A549 (cell line): ENCODE measurements at regions not wholly inside any gene's neighbourhood (a gene's known extent, or its start where the extent isn't known, plus 50 kb on each side); places are given as distances from the start of the nearest gene placed in this dataset.

Experiments used
- ATAC-seq, 2 experiments: fragments of 200-7000 bp in 1 of 2; fragments of >200 bp in 1 of 2; cut with Nextera tagmentation in 1 of 2; cut with Tn5 transposase in 1 of 2; 3 replicates each; pipeline versions ENCODE4 v1.8.0 to v1.9.1; 2018 to 2020; ENCODE audit warnings: mild to moderate bottlenecking in 1 of 2, moderate library complexity in 1 of 2
- CTCF ChIA-PET: fragments of 300-600 bp; sonication (Branson Sonifier 250); formaldehyde crosslinking; extraction: SDS; loops from one replicate; lab custom pipeline; 2021; ENCODE audit warnings: antibody characterized with exemption, inconsistent platforms; lab: Yijun Ruan, JAX
- POLR2A ChIA-PET: fragments of 350-600 bp; formaldehyde crosslinking; extraction: SDS; loops from one replicate; lab custom pipeline; 2021; ENCODE audit warnings: antibody characterized with exemption, inconsistent platforms; lab: Yijun Ruan, JAX
- DNase-seq, 2 experiments: peaks; one replicate each; pipeline versions ENCODE4 v3.0.0 to v3.0.0-alpha.2; 2011 to 2016; ENCODE audit warnings: low read depth in 1 of 2, low spot score in 1 of 2
- FAIRE-seq: peaks from 2 replicates; lab custom pipeline; 2011; peaks lifted over from hg19 to GRCh38; lab: Jason Lieb, UNC
- H3K27ac ChIP-seq, 2 experiments: fragments of >200 bp; sonication (Bioruptor Twin); formaldehyde crosslinking; 3 replicates each; pipeline ENCODE4 v1.5.1; 2016 to 2017
- H3K4me1 ChIP-seq: fragments of >200 bp; sonication (Bioruptor Twin); formaldehyde crosslinking; 3 replicates; pipeline ENCODE4 v1.6.1; 2016
- H3K4me2 ChIP-seq: fragments of >200 bp; sonication (Bioruptor Twin); formaldehyde crosslinking; 3 replicates; pipeline ENCODE4 v1.6.1; 2016
- H3K4me3 ChIP-seq: fragments of >200 bp; sonication (Bioruptor Twin); formaldehyde crosslinking; 3 replicates; pipeline ENCODE4 v1.5.1; 2016
- H3K9me3 ChIP-seq: fragments of >200 bp; sonication (Bioruptor Twin); formaldehyde crosslinking; 3 replicates; pipeline ENCODE4 v1.6.1; 2016
- ATOH8 ChIP-seq: fragments of 250-450 bp; sonication (Bioruptor Pico); IDR thresholded peaks from 2 replicates; pipeline ENCODE4 v1.5.0; 2020; ENCODE audit warnings: low read depth, mild to moderate bottlenecking, moderate library complexity
- CEBPB ChIP-seq, 2 experiments: fragments of >200 bp in 1 of 2; sonication (Bioruptor Twin) in 1 of 2; formaldehyde crosslinking in 1 of 2; IDR thresholded peaks; 2 replicates each; pipeline ENCODE4 v1.6.1; 2012 to 2016
- CHD4 ChIP-seq: fragments of 200-600 bp; sonication (generic); IDR thresholded peaks from 2 replicates; pipeline ENCODE4 v1.6.1; 2016; ENCODE audit warnings: antibody characterized with exemption, mild to moderate bottlenecking, borderline replicate concordance
- CTCF ChIP-seq: fragments of >200 bp; sonication (Bioruptor Twin); formaldehyde crosslinking; IDR thresholded peaks from 3 replicates; pipeline ENCODE4 v1.5.1; 2016
- E2F6 ChIP-seq: IDR thresholded peaks from 2 replicates; pipeline ENCODE4 v1.6.1; 2012; ENCODE audit warnings: low read depth, borderline replicate concordance
- EHF ChIP-seq: fragments of 250-450 bp; sonication (Bioruptor Pico); IDR thresholded peaks from 2 replicates; pipeline ENCODE4 v1.5.0; 2020; ENCODE audit warnings: mild to moderate bottlenecking
- EP300 ChIP-seq, 2 experiments: fragments of >200 bp; sonication (Bioruptor Twin); formaldehyde crosslinking; IDR thresholded peaks; 2 replicates in 1 of 2; 3 replicates in 1 of 2; pipeline ENCODE4 v1.6.1; 2016 to 2017
- FOSL2 ChIP-seq, 2 experiments: fragments of 450-650 bp in 1 of 2; fragments of >200 bp in 1 of 2; sonication (Bioruptor Twin) in 1 of 2; formaldehyde crosslinking; IDR thresholded peaks; 2 replicates each; pipeline versions ENCODE4 v1.5.0 to v1.6.1; 2016 to 2020; ENCODE audit warnings: mild to moderate bottlenecking in 1 of 2, moderate library complexity in 1 of 2
- HEYL ChIP-seq: fragments of 250-450 bp; sonication (Bioruptor Pico); IDR thresholded peaks from 2 replicates; pipeline ENCODE4 v1.8.0; 2021; ENCODE audit warnings: mild to moderate bottlenecking, moderate library complexity
- HMGXB4 ChIP-seq: fragments of 250-450 bp; sonication (Bioruptor Pico); IDR thresholded peaks from 2 replicates; pipeline ENCODE4 v1.5.0; 2021; ENCODE audit warnings: mild to moderate bottlenecking, moderate library complexity, borderline replicate concordance
- HOXA7 ChIP-seq: fragments of 250-450 bp; sonication (Bioruptor Pico); IDR thresholded peaks from 2 replicates; pipeline ENCODE4 v1.5.0; 2020; ENCODE audit warnings: mild to moderate bottlenecking, moderate library complexity
- HOXB5 ChIP-seq: fragments of 250-450 bp; sonication (Bioruptor Pico); IDR thresholded peaks from 2 replicates; pipeline ENCODE4 v1.5.0; 2020; ENCODE audit warnings: mild to moderate bottlenecking, moderate library complexity
- JUNB ChIP-seq: fragments of >200 bp; sonication (Bioruptor Twin); formaldehyde crosslinking; IDR thresholded peaks from 2 replicates; pipeline ENCODE4 v1.6.1; 2016
- KDM5A ChIP-seq: fragments of 200-600 bp; sonication (generic); IDR thresholded peaks from 2 replicates; pipeline ENCODE4 v1.6.1; 2016; ENCODE audit warnings: antibody characterized with exemption, mild to moderate bottlenecking
- MAZ ChIP-seq: fragments of 150-350 bp; IDR thresholded peaks from 2 replicates; pipeline ENCODE4 v1.6.1; 2014; ENCODE audit warnings: antibody characterized with exemption, low read depth, low read length, borderline replicate concordance
- NR3C1 ChIP-seq: fragments of >200 bp; sonication (Bioruptor Twin); formaldehyde crosslinking; IDR thresholded peaks from 3 replicates; pipeline ENCODE4 v1.6.1; 2017
- PBX3 ChIP-seq: IDR thresholded peaks from 2 replicates; pipeline ENCODE4 v1.6.1; 2012
- PHF8 ChIP-seq: fragments of 200-600 bp; sonication (generic); IDR thresholded peaks from 2 replicates; pipeline ENCODE4 v1.6.1; 2016; ENCODE audit warnings: low read depth, mild to moderate bottlenecking, antibody characterized with exemption, moderate library complexity, borderline replicate concordance
- POLR2A ChIP-seq: IDR thresholded peaks from 2 replicates; pipeline ENCODE4 v1.6.1; 2012; ENCODE audit warnings: mild to moderate bottlenecking, low read length
- POLR2AphosphoS2 ChIP-seq: conservative IDR thresholded peaks from 2 replicates; pipeline ENCODE4 v1.6.1; 2012; ENCODE audit warnings: low read length, improper control_type of control experiment, inconsistent platforms
- RARB ChIP-seq: fragments of 250-450 bp; sonication (Bioruptor Pico); IDR thresholded peaks from 2 replicates; pipeline ENCODE4 v1.8.0; 2021; ENCODE audit warnings: mild to moderate bottlenecking, moderate library complexity
- RFX5 ChIP-seq: fragments of 450-650 bp; IDR thresholded peaks from 2 replicates; pipeline ENCODE4 v1.7.1; 2014; ENCODE audit warnings: antibody characterized with exemption, mild to moderate bottlenecking, moderate library complexity
- RNF2 ChIP-seq: fragments of 200-600 bp; sonication (generic); IDR thresholded peaks from 2 replicates; pipeline ENCODE4 v1.6.1; 2016; ENCODE audit warnings: low read depth, mild to moderate bottlenecking, antibody characterized with exemption, moderate library complexity, borderline replicate concordance
- TP53 ChIP-seq: fragments of 250-450 bp; sonication (Bioruptor Pico); IDR thresholded peaks from 2 replicates; pipeline ENCODE4 v1.5.0; 2021; ENCODE audit warnings: mild to moderate bottlenecking, moderate library complexity
- ZC3H11A ChIP-seq: fragments of 450-650 bp; IDR thresholded peaks from 2 replicates; pipeline ENCODE4 v1.6.1; 2014; ENCODE audit warnings: antibody characterized with exemption, mild to moderate bottlenecking
- ZNF302 ChIP-seq: fragments of 250-450 bp; sonication (Bioruptor Pico); IDR thresholded peaks from 2 replicates; pipeline ENCODE4 v1.9.0; 2021; ENCODE audit warnings: inconsistent platforms, mild to moderate bottlenecking, moderate library complexity
- ZSCAN20 ChIP-seq: fragments of 250-450 bp; sonication (Bioruptor Pico); IDR thresholded peaks from 2 replicates; pipeline ENCODE4 v1.8.0; 2022; ENCODE audit warnings: mild to moderate bottlenecking, moderate library complexity
- WGBS: methylation state at CpG from one replicate; pipeline ENCODE4 v1.1.6; 2017; ENCODE audit errors: missing lambda C conversion rate; 5-methylcytosine and 5-hydroxymethylcytosine counted together

- TF ChIP-seq FOSL2 (IDR thresholded peaks at IDR 0.05) (no peak), FOSL2 (CRISPR knock-in tag; IDR thresholded peaks at IDR 0.05) (no peak), POLR2AphosphoS2 (no peak), CEBPB (IDR thresholded peaks at IDR 0.05) (no peak), HOXA7 (CRISPR knock-in tag) (no peak), PHF8 (no peak), EHF (CRISPR knock-in tag) (no peak)
- H3K4me2 ChIP-seq, result no peak overlapping the region
- FAIRE-seq (no peak), ATAC-seq (no peak), DNase-seq (no peak)
- H3K9me3 ChIP-seq, result no peaks in the 10 kb centered on the region
- no peak overlapping the region for H3K27ac ChIP-seq
- H3K4me3 ChIP-seq, result no peak overlapping the region
- CTCF ChIA-PET, result no interaction called here
- POLR2A ChIA-PET, result no interaction called here
- WGBS, result 3% methylated on average over 1 of the region's 1 CpG
- no peaks in the 10 kb centered on the region for H3K4me1 ChIP-seq
Measured at GRCh38 chr1:208757846-208758245, 513.7 kb upstream of the PLXNA2 start.

- CTCF ChIA-PET, result no interaction called here
- TF ChIP-seq EP300 (IDR thresholded peaks at IDR 0.05), result no peak
- no peak for TF ChIP-seq E2F6
- no peak for TF ChIP-seq HOXB5 (CRISPR knock-in tag)
- no peak for TF ChIP-seq RFX5
- no peak for TF ChIP-seq CTCF
- TF ChIP-seq CHD4, result no peak
- TF ChIP-seq POLR2A, result no peak
- TF ChIP-seq, all 56 proteins: peak for 0
- POLR2A ChIA-PET, result no interaction called here
- no peak for ATAC-seq
- H3K4me1 ChIP-seq, result no peaks in the 10 kb centered on the region
- H3K4me3 ChIP-seq, result no peak overlapping the region
- no peak overlapping the region for H3K27ac ChIP-seq
- FAIRE-seq, result no peak
- no peak overlapping the region for H3K4me2 ChIP-seq
- DNase-seq, result no peak
- H3K9me3 ChIP-seq, result no peaks in the 10 kb centered on the region
Measured at GRCh38 chr1:208759255-208759654, 515.1 kb upstream of the PLXNA2 start.

- ChIA-PET POLR2A (no interaction called here), CTCF (no interaction called here)
- Histone ChIP-seq H3K4me2 (no peak overlapping the region), H3K4me3 (no peak overlapping the region), H3K27ac (no peak overlapping the region), H3K4me1 (no peaks in the 10 kb centered on the region)
- ATAC-seq (no peak), FAIRE-seq (no peak)
- WGBS, result 49% methylated on average over 2 of the region's 2 CpGs
- TF ChIP-seq MAZ (no peak), KDM5A (no peak), HMGXB4 (CRISPR knock-in tag) (no peak), PHF8 (no peak), CTCF (no peak), HEYL (CRISPR knock-in tag) (no peak), TP53 (no peak), FOSL2 (IDR thresholded peaks at IDR 0.05) (no peak), FOSL2 (CRISPR knock-in tag; IDR thresholded peaks at IDR 0.05) (no peak), PBX3 (no peak), ZNF302 (CRISPR knock-in tag) (no peak), ATOH8 (CRISPR knock-in tag) (no peak), JUNB (no peak), RNF2 (no peak), POLR2A (no peak), ZC3H11A (no peak), RARB (no peak), ZSCAN20 (no peak), NR3C1 (no peak)
- TF ChIP-seq, all 56 proteins: peak for 0
- no peaks in the 10 kb centered on the region for H3K9me3 ChIP-seq
- DNase-seq, result no peak
Measured at GRCh38 chr1:208763971-208764370, 519.8 kb upstream of the PLXNA2 start.
